ENCODE measurements at regions not wholly inside any gene's neighbourhood (a gene's known extent, or its start where the extent isn't known, plus 50 kb on each side); places are given as distances from the start of the nearest gene placed in this dataset.

GRCh38 chr16:64531401-64531800 is 590.5 kb downstream of the CDH11 start:
- intact Hi-C loops (cut with DNase I, micrococcal nuclease) = no loop called here
- ChIA-PET CTCF (interaction anchor here (0.7 kb wide), 1 partner anchor 41 kb away, joined by 3 read pairs; no protein-coding TSS in a partner anchor), POLR2A (no interaction called here)
- DNase-seq (no peak), ATAC-seq (no peak)
- no peak overlapping the region for H3K27ac Mint-ChIP-seq
- no peaks in the 10 kb centered on the region for H3K36me3 Mint-ChIP-seq (ENCODE audit: low read depth)
- no peaks in the 10 kb centered on the region for H3K4me1 Mint-ChIP-seq
- no peak overlapping the region for H3K4me3 Mint-ChIP-seq
- no peaks in the 10 kb centered on the region for H3K27me3 Mint-ChIP-seq
- H3K9me3 Mint-ChIP-seq (ENCODE audit: low read depth) = peaks cover 15% of the 10 kb centered on the region

DNA sequence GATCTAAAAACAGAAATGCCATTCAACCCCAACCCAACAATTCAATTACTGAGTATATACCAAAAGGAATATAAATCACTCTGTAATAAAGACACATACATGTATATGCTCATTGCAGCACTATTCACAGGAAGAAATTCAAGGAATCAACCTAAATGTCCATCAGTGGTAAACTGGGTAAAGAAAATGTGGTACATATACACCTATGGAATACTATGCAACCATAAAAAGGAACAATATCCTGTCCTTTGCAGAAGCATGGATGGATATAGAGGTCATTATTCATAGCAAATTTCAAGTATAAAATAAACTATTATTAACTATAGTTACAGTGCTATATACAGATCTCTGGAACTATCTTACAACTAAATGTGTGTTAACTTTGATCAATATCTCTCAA is 599.3 kb downstream of the CDH11 start:
- Mint-ChIP-seq H3K27ac (no peak overlapping the region), H3K36me3 (ENCODE audit: low read depth) (no peaks in the 10 kb centered on the region), H3K4me3 (no peak overlapping the region), H3K27me3 (no peaks in the 10 kb centered on the region), H3K4me1 (no peaks in the 10 kb centered on the region), H3K9me3 (ENCODE audit: low read depth) (peaks cover 1% of the 10 kb centered on the region)
- CTCF ChIA-PET = interaction anchor here (1.3 kb wide), 1 partner anchor 13 kb away, joined by 3 read pairs; no protein-coding TSS in a partner anchor
- ATAC-seq = no peak
- DNase-seq = no peak
- POLR2A ChIA-PET = no interaction called here
- intact Hi-C loops (cut with DNase I, micrococcal nuclease) = no loop called here

DNA sequence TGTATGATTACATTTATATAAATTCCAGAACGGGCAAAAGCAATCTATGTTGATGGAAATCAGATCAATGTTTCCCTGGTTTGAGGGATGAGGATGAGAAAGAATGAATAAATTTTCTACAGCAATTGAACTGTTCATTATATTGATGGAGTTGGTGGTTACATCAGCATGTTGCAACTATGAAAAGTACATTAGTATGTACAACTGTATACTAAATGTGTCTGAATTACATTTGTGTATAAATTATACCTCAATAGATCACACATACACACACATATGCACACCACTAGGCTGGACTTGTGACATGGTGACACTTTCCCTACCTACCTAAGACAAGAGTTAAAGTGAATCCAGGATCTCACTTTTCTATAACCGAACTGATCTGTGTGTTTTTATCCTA is 608.0 kb downstream of the CDH11 start:
- Mint-ChIP-seq H3K27me3 (no peaks in the 10 kb centered on the region), H3K9me3 (ENCODE audit: low read depth) (peaks cover 6% of the 10 kb centered on the region), H3K4me1 (no peaks in the 10 kb centered on the region), H3K36me3 (ENCODE audit: low read depth) (no peaks in the 10 kb centered on the region), H3K27ac (no peak overlapping the region), H3K4me3 (no peak overlapping the region)
- ChIA-PET POLR2A (no interaction called here), CTCF (no interaction called here)
- intact Hi-C loops (cut with DNase I, micrococcal nuclease) = no loop called here
- ATAC-seq = no peak
- DNase-seq = no peak

DNA sequence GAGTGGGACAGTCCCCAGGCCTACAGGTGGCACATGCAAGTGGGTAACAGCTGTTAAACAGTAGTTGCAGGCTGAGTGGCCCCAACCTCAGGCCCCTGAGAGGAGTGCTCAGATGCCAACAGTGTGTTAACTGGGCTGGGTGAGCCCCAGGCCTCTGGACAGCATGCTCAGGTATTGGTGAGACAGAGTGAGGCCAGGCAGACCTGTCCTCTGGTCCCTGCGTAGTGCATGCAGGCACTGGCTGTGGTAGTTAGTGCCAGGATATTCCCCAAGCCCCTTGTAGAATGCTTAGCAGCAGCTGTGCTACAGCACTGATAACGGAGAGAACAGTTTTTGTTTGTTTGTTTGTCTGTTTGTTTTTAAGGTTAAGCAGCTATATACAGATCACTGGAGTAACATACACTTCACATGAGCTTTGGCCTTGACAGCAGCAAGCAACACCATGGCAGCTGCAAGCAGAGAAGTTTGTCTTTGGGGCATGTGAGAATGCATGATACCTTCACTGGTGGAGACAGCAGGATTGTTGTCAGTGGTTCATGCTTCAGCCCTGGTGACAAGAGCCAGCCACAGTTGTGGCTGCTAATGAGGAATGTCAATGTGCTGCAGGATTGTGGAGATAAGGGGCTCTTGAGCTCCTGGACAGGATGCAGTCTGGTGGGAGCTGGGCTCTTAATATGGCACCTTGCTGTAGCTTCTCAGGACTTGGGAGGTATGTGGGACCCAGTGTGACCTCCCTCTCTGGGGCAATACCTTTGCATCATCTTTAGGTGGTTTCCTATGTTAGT is 614.4 kb downstream of the CDH11 start:
- Mint-ChIP-seq H3K4me1 (no peaks in the 10 kb centered on the region), H3K27me3 (no peaks in the 10 kb centered on the region), H3K4me3 (no peak overlapping the region), H3K27ac (no peak overlapping the region), H3K9me3 (ENCODE audit: low read depth) (peaks cover 14% of the 10 kb centered on the region), H3K36me3 (ENCODE audit: low read depth) (no peaks in the 10 kb centered on the region)
- POLR2A ChIA-PET = no interaction called here
- ATAC-seq (no peak), DNase-seq (no peak)
- CTCF ChIA-PET = no interaction called here
- intact Hi-C loops (cut with DNase I, micrococcal nuclease) = no loop called here

GRCh38 chr16:64499211-64499610 is 622.7 kb downstream of the CDH11 start:
- H3K36me3 Mint-ChIP-seq (ENCODE audit: low read depth) = no peaks in the 10 kb centered on the region
- no peak for DNase-seq
- no peak overlapping the region for H3K4me3 Mint-ChIP-seq
- POLR2A ChIA-PET = no interaction called here
- CTCF ChIA-PET = no interaction called here
- intact Hi-C loops (cut with DNase I, micrococcal nuclease) = no loop called here
- H3K4me1 Mint-ChIP-seq = no peaks in the 10 kb centered on the region
- no peak overlapping the region for H3K27ac Mint-ChIP-seq
- H3K27me3 Mint-ChIP-seq = no peaks in the 10 kb centered on the region
- H3K9me3 Mint-ChIP-seq (ENCODE audit: low read depth) = peaks cover 14% of the 10 kb centered on the region
- ATAC-seq = no peak

GRCh38 chr16:64498363-64498762 is 623.5 kb downstream of the CDH11 start:
- Mint-ChIP-seq H3K27me3 (no peaks in the 10 kb centered on the region), H3K4me3 (no peak overlapping the region), H3K36me3 (ENCODE audit: low read depth) (no peaks in the 10 kb centered on the region), H3K9me3 (ENCODE audit: low read depth) (peaks cover 10% of the 10 kb centered on the region), H3K27ac (no peak overlapping the region), H3K4me1 (no peaks in the 10 kb centered on the region)
- ChIA-PET POLR2A (no interaction called here), CTCF (no interaction called here)
- ATAC-seq (no peak), DNase-seq (no peak)
- intact Hi-C loops (cut with DNase I, micrococcal nuclease) = no loop called here

GRCh38 chr16:64493709-64494108 is 628.2 kb downstream of the CDH11 start:
- ChIA-PET POLR2A (no interaction called here), CTCF (no interaction called here)
- intact Hi-C loops (cut with DNase I, micrococcal nuclease) = no loop called here
- Mint-ChIP-seq H3K4me1 (no peaks in the 10 kb centered on the region), H3K9me3 (ENCODE audit: low read depth) (peaks cover 18% of the 10 kb centered on the region), H3K4me3 (no peak overlapping the region), H3K36me3 (ENCODE audit: low read depth) (no peaks in the 10 kb centered on the region), H3K27ac (no peak overlapping the region), H3K27me3 (no peaks in the 10 kb centered on the region)
- ATAC-seq = no peak
- DNase-seq = no peak

DNA sequence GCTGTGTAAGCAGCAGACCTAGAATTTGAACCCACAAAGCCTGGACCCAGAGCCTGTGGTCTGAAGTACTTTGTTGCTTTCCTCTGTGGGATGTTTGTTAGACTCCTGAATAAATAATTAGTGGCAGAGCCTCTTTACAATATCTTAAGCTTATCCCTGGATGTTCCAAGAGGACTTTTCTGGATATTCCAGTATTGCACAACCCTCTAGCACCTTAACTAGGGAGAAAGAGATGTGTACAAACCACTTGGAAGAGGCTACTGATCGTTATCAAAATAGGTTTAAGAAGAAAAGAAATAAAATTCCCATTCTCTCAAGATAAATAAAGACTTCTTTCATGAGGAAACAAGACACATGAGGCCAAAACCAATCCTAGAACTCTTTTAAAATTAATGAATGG is 632.4 kb downstream of the CDH11 start:
- Mint-ChIP-seq H3K27me3 (no peaks in the 10 kb centered on the region), H3K4me3 (no peak overlapping the region), H3K36me3 (ENCODE audit: low read depth) (no peaks in the 10 kb centered on the region), H3K4me1 (no peaks in the 10 kb centered on the region), H3K9me3 (ENCODE audit: low read depth) (peaks cover 15% of the 10 kb centered on the region), H3K27ac (no peak overlapping the region)
- intact Hi-C loops (cut with DNase I, micrococcal nuclease) = no loop called here
- DNase-seq = no peak
- ChIA-PET POLR2A (no interaction called here), CTCF (no interaction called here)
- ATAC-seq = no peak

DNA sequence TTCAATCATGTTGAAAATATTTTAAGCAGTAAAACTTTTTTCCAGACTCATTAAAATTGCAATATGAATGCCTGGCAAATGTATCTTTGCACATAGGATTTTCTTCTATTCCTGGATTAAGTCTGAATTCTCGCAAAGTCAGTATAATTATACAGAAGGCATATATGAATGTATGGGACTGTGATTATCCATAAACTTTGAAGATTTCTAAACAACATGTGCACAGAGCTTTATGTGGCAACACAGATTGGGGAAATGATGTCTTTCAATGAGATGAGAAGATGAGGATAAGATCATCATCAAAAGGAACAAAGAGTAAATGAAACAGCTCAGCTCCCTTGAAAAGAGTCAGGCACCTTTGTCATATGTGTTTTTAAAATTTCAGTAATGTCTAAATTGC is 635.3 kb downstream of the CDH11 start:
- no peak for DNase-seq
- ATAC-seq = no peak
- H3K27ac Mint-ChIP-seq = no peak overlapping the region
- no peaks in the 10 kb centered on the region for H3K27me3 Mint-ChIP-seq
- no peaks in the 10 kb centered on the region for H3K4me1 Mint-ChIP-seq
- POLR2A ChIA-PET = no interaction called here
- no peak overlapping the region for H3K4me3 Mint-ChIP-seq
- H3K36me3 Mint-ChIP-seq (ENCODE audit: low read depth) = no peaks in the 10 kb centered on the region
- intact Hi-C loops (cut with DNase I, micrococcal nuclease) = no loop called here
- peaks cover 13% of the 10 kb centered on the region for H3K9me3 Mint-ChIP-seq (ENCODE audit: low read depth)
- CTCF ChIA-PET = no interaction called here

DNA sequence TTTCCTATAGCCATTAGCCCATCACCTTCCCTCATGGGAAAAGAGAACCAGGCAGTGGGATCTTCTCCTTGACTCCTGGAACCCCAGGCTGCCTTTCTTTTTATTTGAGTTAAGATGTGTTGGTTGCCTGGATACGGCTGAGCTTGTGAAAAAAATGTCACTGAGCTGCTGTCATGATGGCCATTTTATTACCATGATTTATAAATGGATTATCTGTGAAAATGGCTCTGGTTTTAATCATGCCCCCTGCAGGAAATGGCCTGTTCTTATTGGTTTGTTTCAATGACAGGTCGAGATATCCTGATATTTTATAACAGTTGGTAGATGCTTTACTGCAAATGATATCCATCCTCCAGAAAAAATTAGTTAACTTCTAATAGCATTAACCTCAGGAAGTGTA is 640.4 kb downstream of the CDH11 start:
- POLR2A ChIA-PET = no interaction called here
- no peak overlapping the region for H3K27ac Mint-ChIP-seq
- no peaks in the 10 kb centered on the region for H3K36me3 Mint-ChIP-seq (ENCODE audit: low read depth)
- DNase-seq (no peak), ATAC-seq (no peak)
- H3K4me3 Mint-ChIP-seq = no peak overlapping the region
- no peaks in the 10 kb centered on the region for H3K4me1 Mint-ChIP-seq
- CTCF ChIA-PET = no interaction called here
- H3K9me3 Mint-ChIP-seq (ENCODE audit: low read depth) = peaks cover 8% of the 10 kb centered on the region
- intact Hi-C loops (cut with DNase I, micrococcal nuclease) = no loop called here
- no peaks in the 10 kb centered on the region for H3K27me3 Mint-ChIP-seq

DNA sequence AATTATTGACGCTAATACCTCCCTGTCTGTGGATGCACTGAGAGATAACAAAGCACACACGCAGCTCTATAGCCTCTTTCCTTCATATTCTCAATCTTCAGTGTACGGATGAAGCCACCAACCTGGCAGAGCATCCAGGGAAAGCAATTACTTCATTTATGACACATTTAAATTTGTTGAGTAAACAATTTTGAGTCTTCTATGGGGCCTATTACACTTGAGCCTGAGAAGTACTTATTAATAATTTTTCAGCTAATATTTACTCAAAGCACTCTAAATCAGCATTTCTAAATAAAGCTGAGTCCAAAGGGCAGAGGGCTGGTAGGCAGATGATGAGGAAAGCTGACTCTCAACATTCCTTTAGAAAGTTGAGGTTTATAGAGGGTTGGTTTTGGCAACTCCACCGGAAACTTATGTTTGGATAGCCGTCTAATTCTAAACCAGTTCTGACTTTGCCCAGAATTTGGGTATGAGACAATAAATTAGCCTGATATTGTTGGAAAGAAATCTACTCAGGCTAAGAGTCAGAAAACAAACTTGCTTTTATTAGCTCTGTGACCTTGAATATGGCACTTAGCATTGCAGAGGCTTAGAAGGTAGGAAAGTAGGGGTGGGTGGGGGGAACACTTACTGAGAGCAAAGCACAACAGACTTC is 643.5 kb downstream of the CDH11 start:
- no peak for ATAC-seq
- no peaks in the 10 kb centered on the region for H3K4me1 Mint-ChIP-seq
- H3K9me3 Mint-ChIP-seq (ENCODE audit: low read depth) = peaks cover 10% of the 10 kb centered on the region
- H3K4me3 Mint-ChIP-seq = no peak overlapping the region
- POLR2A ChIA-PET = no interaction called here
- CTCF ChIA-PET = no interaction called here
- no peaks in the 10 kb centered on the region for H3K36me3 Mint-ChIP-seq (ENCODE audit: low read depth)
- H3K27me3 Mint-ChIP-seq = no peaks in the 10 kb centered on the region
- H3K27ac Mint-ChIP-seq = no peak overlapping the region
- no peak for DNase-seq
- intact Hi-C loops (cut with DNase I, micrococcal nuclease) = no loop called here

DNA sequence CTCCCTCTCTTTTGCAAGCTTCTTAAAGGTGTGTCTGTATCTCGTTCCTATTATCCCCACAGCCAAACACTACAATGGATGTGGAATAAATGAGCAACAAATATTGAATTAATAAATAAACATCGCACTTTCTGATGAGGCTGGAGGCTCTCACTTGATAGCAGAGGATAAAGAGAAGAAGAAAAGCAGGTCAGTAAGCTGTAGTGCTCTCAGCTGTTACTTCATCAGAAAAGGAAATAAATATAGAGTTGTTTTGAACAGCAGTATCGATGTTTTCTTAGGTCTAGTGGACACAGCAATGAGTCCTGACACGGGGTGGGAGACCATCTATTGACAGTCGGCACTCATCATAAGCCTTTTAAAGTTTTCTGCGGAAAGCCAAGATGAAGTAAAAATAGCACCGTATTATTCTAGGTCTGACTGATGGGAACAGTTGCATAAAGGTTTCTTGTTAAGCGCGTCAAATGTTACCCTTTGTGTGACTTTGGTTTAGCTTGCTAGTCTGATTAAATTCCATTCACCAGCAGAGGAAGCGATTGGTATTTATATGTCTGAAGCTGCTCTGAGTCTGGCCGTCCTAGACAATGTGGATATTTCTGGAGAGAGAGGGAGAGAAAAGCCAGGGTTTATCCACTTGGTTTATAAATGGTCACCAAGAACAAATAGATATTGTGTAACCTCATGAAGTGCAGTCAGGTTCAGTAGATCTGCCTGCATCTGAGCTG is 646.1 kb downstream of the CDH11 start:
- ATAC-seq (no peak), DNase-seq (no peak)
- Mint-ChIP-seq H3K9me3 (ENCODE audit: low read depth) (peaks cover 14% of the 10 kb centered on the region), H3K4me3 (no peak overlapping the region), H3K4me1 (no peaks in the 10 kb centered on the region), H3K36me3 (ENCODE audit: low read depth) (no peaks in the 10 kb centered on the region), H3K27me3 (no peaks in the 10 kb centered on the region), H3K27ac (no peak overlapping the region)
- POLR2A ChIA-PET = interaction anchor here (0.6 kb wide), 1 partner anchor 12 kb away, joined by 3 read pairs; no protein-coding TSS in a partner anchor
- intact Hi-C loops (cut with DNase I, micrococcal nuclease) = no loop called here
- CTCF ChIA-PET = no interaction called here
